Calu3 (cell line): ENCODE measurements at regions not wholly inside any gene's neighbourhood (a gene's known extent, or its start where the extent isn't known, plus 50 kb on each side); places are given as distances from the start of the nearest gene placed in this dataset.

Experiments
- BruUV-seq: library from RNA; stranded (reverse); fragments of 400-500 nt; replicated peaks from 2 replicates; lab custom pipeline; 2021; lab: Mats Ljungman, UMichigan
- CTCF ChIA-PET: fragments of 300-600 bp; sonication (Branson Sonifier 250); formaldehyde crosslinking; loops from one replicate; lab custom pipeline; 2022; ENCODE audit warnings: antibody characterized with exemption; lab: Charles Lee
- DNase-seq: peaks from one replicate; pipeline ENCODE4 v3.0.0; 2022
- H3K27ac Mint-ChIP-seq: one replicate; pipeline ENCODE4 v1.8.0; 2022; ENCODE audit warnings: mixed read lengths; ENCODE audit not compliant: unreplicated experiment
- H3K27me3 Mint-ChIP-seq: one replicate; pipeline ENCODE4 v1.8.0; 2022; ENCODE audit warnings: mixed read lengths; ENCODE audit not compliant: unreplicated experiment
- H3K36me3 Mint-ChIP-seq: one replicate; pipeline ENCODE4 v1.8.0; 2022; ENCODE audit warnings: mild to moderate bottlenecking, moderate library complexity, mixed read lengths; ENCODE audit not compliant: insufficient read depth, unreplicated experiment
- H3K4me1 Mint-ChIP-seq: one replicate; pipeline ENCODE4 v1.8.0; 2022; ENCODE audit warnings: mild to moderate bottlenecking, low read depth, mixed read lengths; ENCODE audit not compliant: unreplicated experiment
- H3K4me3 Mint-ChIP-seq: one replicate; pipeline ENCODE4 v1.8.0; 2022; ENCODE audit warnings: mild to moderate bottlenecking, low read depth, moderate library complexity, mixed read lengths; ENCODE audit not compliant: unreplicated experiment
- H3K9me3 Mint-ChIP-seq: one replicate; pipeline ENCODE4 v1.8.0; 2022; ENCODE audit warnings: low read depth, mixed read lengths; ENCODE audit not compliant: unreplicated experiment
- intact Hi-C: fragments of 100-400 bp; cut with micrococcal nuclease; formaldehyde crosslinking; loops from one replicate; pipeline ENCODE4 v1.10.0; 2022; ENCODE audit not compliant: unreplicated experiment
- TF ChIP-seq, protein P1 (sequence below): fragments of 200-600 bp; IDR thresholded peaks from one replicate; pipeline ENCODE4 v1.8.0; 2022; ENCODE audit warnings: antibody characterized with exemption; ENCODE audit not compliant: unreplicated experiment

DNA sequence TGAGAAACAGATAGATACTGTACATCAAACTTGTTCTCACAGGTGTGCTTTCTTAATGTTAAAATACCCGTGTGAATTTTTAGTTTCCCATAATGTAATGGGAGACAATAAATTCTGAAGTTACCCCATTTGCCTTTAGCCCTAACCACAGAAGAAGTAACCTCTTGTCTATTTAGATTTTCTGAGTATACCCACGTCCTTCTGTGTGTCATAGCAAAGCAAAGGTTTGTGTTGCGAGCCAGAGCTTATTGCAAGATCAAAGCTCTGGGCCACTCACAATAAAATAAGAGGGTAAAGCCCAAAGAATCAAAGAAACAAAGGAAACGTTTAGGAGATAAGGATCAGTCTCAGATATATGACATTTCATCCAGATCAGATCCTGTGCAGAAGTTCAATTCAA lies 73.9 kb downstream of the BMP4 start:
- DNase-seq: no peak
- H3K27me3 Mint-ChIP-seq: no peaks in the 10 kb centered on the region
- no TSS peak for BruUV-seq
- CTCF ChIA-PET: no interaction called here
- H3K4me3 Mint-ChIP-seq: no peak overlapping the region
- H3K27ac Mint-ChIP-seq: no peak overlapping the region
- intact Hi-C loops: no loop called here
- peaks cover 14% of the 10 kb centered on the region for H3K4me1 Mint-ChIP-seq
- TF ChIP-seq, protein P1, sequence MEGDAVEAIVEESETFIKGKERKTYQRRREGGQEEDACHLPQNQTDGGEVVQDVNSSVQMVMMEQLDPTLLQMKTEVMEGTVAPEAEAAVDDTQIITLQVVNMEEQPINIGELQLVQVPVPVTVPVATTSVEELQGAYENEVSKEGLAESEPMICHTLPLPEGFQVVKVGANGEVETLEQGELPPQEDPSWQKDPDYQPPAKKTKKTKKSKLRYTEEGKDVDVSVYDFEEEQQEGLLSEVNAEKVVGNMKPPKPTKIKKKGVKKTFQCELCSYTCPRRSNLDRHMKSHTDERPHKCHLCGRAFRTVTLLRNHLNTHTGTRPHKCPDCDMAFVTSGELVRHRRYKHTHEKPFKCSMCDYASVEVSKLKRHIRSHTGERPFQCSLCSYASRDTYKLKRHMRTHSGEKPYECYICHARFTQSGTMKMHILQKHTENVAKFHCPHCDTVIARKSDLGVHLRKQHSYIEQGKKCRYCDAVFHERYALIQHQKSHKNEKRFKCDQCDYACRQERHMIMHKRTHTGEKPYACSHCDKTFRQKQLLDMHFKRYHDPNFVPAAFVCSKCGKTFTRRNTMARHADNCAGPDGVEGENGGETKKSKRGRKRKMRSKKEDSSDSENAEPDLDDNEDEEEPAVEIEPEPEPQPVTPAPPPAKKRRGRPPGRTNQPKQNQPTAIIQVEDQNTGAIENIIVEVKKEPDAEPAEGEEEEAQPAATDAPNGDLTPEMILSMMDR: no peak
- H3K36me3 Mint-ChIP-seq: no peaks in the 10 kb centered on the region
- H3K9me3 Mint-ChIP-seq: no peaks in the 10 kb centered on the region

DNA sequence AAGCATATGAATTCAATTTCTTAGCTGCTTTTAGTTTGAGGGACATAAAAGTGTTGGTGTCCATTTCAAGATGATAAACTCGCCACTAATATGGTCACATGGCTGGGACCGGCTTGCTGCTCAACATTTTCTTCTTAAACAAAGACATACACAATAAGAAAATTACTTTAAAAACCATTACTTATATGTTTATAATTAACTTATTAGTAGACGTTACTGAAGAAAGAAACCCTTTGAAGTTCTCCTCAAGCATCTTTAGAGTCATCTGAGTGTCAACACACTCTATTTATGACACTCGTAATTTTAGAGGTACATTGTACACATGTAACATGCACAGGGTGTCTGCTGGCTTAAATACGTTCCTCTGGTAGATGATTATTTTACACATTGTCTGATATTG lies 74.7 kb downstream of the BMP4 start:
- DNase-seq: no peak
- BruUV-seq: no TSS peak
- Mint-ChIP-seq H3K4me3 (no peak overlapping the region), H3K9me3 (peaks cover under 1% of the 10 kb centered on the region), H3K4me1 (peaks cover 11% of the 10 kb centered on the region), H3K36me3 (no peaks in the 10 kb centered on the region), H3K27me3 (no peaks in the 10 kb centered on the region), H3K27ac (no peak overlapping the region)
- TF ChIP-seq, protein P1: no peak
- intact Hi-C loops: no loop called here
- CTCF ChIA-PET: no interaction called here

DNA sequence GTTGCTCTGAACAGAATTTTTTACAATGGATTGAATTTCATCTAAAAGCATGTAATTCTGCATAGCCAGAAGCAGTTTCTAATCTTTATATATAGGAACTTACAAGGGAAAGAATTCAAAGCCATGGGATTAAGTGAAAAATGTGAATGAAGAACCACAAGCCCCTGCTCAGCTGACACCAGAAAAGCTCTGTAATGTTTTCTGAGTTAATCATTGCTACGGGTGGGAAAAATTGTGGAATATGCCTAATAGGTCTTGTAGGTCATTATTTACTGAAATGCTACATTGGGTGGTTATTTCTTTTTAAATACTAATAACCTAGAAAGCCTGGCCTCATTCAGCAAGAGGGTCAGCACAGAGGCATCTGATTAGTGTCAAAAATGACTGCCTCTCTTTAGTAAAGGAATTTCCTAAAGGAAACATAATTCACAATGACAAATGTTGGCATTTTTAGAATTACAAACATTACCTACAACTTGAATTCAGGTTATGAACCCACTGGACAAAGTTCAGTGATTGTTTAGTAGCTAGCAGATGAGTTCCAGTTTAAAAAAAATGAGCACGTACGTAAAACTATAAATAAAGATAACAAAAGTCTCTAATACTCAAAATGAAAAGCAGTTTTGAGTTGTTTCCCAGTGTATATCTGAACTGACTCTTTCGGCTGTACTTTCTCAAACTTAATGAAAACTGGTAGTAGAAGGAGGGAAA lies 75.3 kb downstream of the BMP4 start:
- no TSS peak for BruUV-seq
- intact Hi-C loops: no loop called here
- Mint-ChIP-seq H3K4me1 (peaks cover 5% of the 10 kb centered on the region), H3K27me3 (no peaks in the 10 kb centered on the region), H3K4me3 (no peak overlapping the region), H3K36me3 (no peaks in the 10 kb centered on the region), H3K27ac (no peak overlapping the region), H3K9me3 (peaks cover 5% of the 10 kb centered on the region)
- DNase-seq: no peak
- TF ChIP-seq, protein P1: no peak
- CTCF ChIA-PET: no interaction called here

DNA sequence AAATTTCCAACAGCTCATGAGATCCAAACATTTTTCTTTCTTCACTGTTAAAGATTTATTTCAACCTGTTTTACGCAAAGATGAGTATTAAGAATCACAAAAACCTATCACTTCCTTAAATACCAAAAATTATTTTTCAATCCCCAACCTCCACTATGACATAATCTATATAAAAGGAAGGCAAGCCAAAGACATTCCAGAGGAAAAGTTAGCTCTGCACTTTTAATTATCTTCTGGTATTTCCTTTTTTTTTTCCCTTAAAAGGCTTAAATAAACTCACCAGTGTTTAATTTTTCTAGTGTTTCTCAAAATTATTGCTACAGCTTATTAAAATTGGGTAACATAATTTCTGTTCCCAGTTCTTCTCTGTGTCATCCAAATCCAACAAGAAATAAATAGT lies 75.9 kb downstream of the BMP4 start:
- Mint-ChIP-seq H3K27ac (no peak overlapping the region), H3K27me3 (no peaks in the 10 kb centered on the region), H3K4me3 (no peak overlapping the region), H3K4me1 (no peaks in the 10 kb centered on the region), H3K36me3 (no peaks in the 10 kb centered on the region), H3K9me3 (peaks cover 7% of the 10 kb centered on the region)
- DNase-seq: no peak
- intact Hi-C loops: no loop called here
- CTCF ChIA-PET: no interaction called here
- TF ChIP-seq, protein P1: no peak
- no TSS peak for BruUV-seq
